Astrocyte (in vitro differentiated cells and primary cell): ENCODE measurements at regions not wholly inside any gene's neighbourhood (a gene's known extent, or its start where the extent isn't known, plus 50 kb on each side); places are given as distances from the start of the nearest gene placed in this dataset.

Experiments used
- DNase-seq: peaks from one replicate; pipeline ENCODE4 v3.0.0-alpha.2; 2010; ENCODE audit warnings: low read depth
- FAIRE-seq: peaks from 2 replicates; lab custom pipeline; 2011; peaks lifted over from hg19 to GRCh38; lab: Jason Lieb, UNC
- H2AFZ ChIP-seq: 2 replicates; pipeline ENCODE4 v1.6.0; 2012; ENCODE audit warnings: low read depth, low read length, inconsistent platforms
- H3K27ac ChIP-seq: 2 replicates; pipeline ENCODE4 v1.5.1; 2011; ENCODE audit warnings: low read depth, low read length, inconsistent platforms
- H3K27me3 ChIP-seq: 2 replicates; pipeline ENCODE4 v1.6.0; 2011; ENCODE audit warnings: low read length, inconsistent platforms; ENCODE audit not compliant: insufficient read depth
- H3K36me3 ChIP-seq: 2 replicates; pipeline ENCODE4 v1.5.1; 2011; ENCODE audit warnings: low read length, inconsistent platforms; ENCODE audit not compliant: insufficient read depth
- H3K4me1 ChIP-seq: 2 replicates; pipeline ENCODE4 v1.5.1; 2011; ENCODE audit warnings: low read length, inconsistent platforms; ENCODE audit not compliant: insufficient read depth
- H3K4me2 ChIP-seq: 2 replicates; pipeline ENCODE4 v1.6.0; 2012; ENCODE audit warnings: low read length, inconsistent platforms
- H3K4me3 ChIP-seq: 2 replicates; pipeline ENCODE4 v1.5.1; 2011; ENCODE audit warnings: low read depth, mild to moderate bottlenecking, low read length, inconsistent platforms; ENCODE audit not compliant: insufficient read depth
- H3K79me2 ChIP-seq: 2 replicates; pipeline ENCODE4 v1.6.0; 2012; ENCODE audit warnings: mild to moderate bottlenecking, low read length, inconsistent platforms; ENCODE audit not compliant: insufficient read depth
- H3K9ac ChIP-seq: 2 replicates; pipeline ENCODE4 v1.6.0; 2012; ENCODE audit warnings: mild to moderate bottlenecking, low read length, inconsistent platforms
- H3K9me3 ChIP-seq: 2 replicates; pipeline ENCODE4 v1.5.1; 2012; ENCODE audit warnings: low read depth, mild to moderate bottlenecking, low read length, inconsistent platforms; ENCODE audit not compliant: insufficient read depth
- H4K20me1 ChIP-seq: 2 replicates; pipeline ENCODE4 v1.6.0; 2012; ENCODE audit warnings: low read length, inconsistent platforms; ENCODE audit not compliant: insufficient read depth
- H3K27ac Mint-ChIP-seq: one replicate; pipeline ENCODE4 v1.8.0; 2021; ENCODE audit warnings: mild to moderate bottlenecking, mixed read lengths; ENCODE audit not compliant: unreplicated experiment
- H3K27me3 Mint-ChIP-seq: one replicate; pipeline ENCODE4 v1.8.0; 2021; ENCODE audit warnings: low read depth, mixed read lengths; ENCODE audit not compliant: unreplicated experiment
- H3K36me3 Mint-ChIP-seq: one replicate; pipeline ENCODE4 v1.8.0; 2021; ENCODE audit warnings: low read depth, mixed read lengths; ENCODE audit not compliant: unreplicated experiment
- H3K4me1 Mint-ChIP-seq: one replicate; pipeline ENCODE4 v1.8.0; 2021; ENCODE audit warnings: low read depth, mixed read lengths; ENCODE audit not compliant: unreplicated experiment
- H3K4me3 Mint-ChIP-seq: one replicate; pipeline ENCODE4 v1.8.0; 2021; ENCODE audit warnings: mild to moderate bottlenecking, moderate library complexity, mixed read lengths; ENCODE audit not compliant: unreplicated experiment
- H3K9me3 Mint-ChIP-seq: one replicate; pipeline ENCODE4 v1.8.0; 2021; ENCODE audit warnings: mild to moderate bottlenecking, mixed read lengths; ENCODE audit not compliant: unreplicated experiment
- CTCF ChIP-seq: IDR thresholded peaks from 2 replicates; pipeline ENCODE4 v1.5.1; 2011; ENCODE audit warnings: low read depth, mild to moderate bottlenecking, inconsistent platforms, low read length, moderate library complexity; ENCODE audit not compliant: insufficient read depth
- EZH2 ChIP-seq: IDR thresholded peaks from 2 replicates; pipeline ENCODE4 v1.6.1; 2012; ENCODE audit warnings: mild to moderate bottlenecking, low read length, inconsistent platforms; ENCODE audit not compliant: insufficient read depth

GRCh38 chr5:18008940-18009339, 374.7 kb downstream of the TAF11L14 start:
- H3K27me3 ChIP-seq = no peaks in the 10 kb centered on the region
- FAIRE-seq = no peak
- H3K27ac Mint-ChIP-seq = no peak overlapping the region

GRCh38 chr5:18010053-18010452, 375.8 kb downstream of the TAF11L14 start:
- Mint-ChIP-seq H3K4me3 (no peak overlapping the region), H3K27ac (no peak overlapping the region), H3K4me1 (no peaks in the 10 kb centered on the region), H3K36me3 (no peaks in the 10 kb centered on the region), H3K9me3 (peaks cover 4% of the 10 kb centered on the region), H3K27me3 (no peaks in the 10 kb centered on the region)
- DNase-seq (no peak), FAIRE-seq (no peak)
- Histone ChIP-seq H3K4me1 (no peaks in the 10 kb centered on the region), H3K27ac (no peak overlapping the region), H3K9ac (no peak overlapping the region), H3K79me2 (no peaks in the 10 kb centered on the region), H4K20me1 (no peaks in the 10 kb centered on the region), H3K4me2 (no peak overlapping the region), H3K27me3 (no peaks in the 10 kb centered on the region), H3K9me3 (no peaks in the 10 kb centered on the region), H3K36me3 (no peaks in the 10 kb centered on the region), H3K4me3 (no peak overlapping the region), H2AFZ (no peak overlapping the region)
- TF ChIP-seq EZH2 = no peak
- TF ChIP-seq CTCF = no peak

More at GRCh38 chr5:18008940-18009339, 374.7 kb downstream of the TAF11L14 start:
- no peaks in the 10 kb centered on the region for H3K36me3 Mint-ChIP-seq
- H3K27me3 Mint-ChIP-seq = no peaks in the 10 kb centered on the region
- no peak overlapping the region for H3K4me3 Mint-ChIP-seq
- TF ChIP-seq CTCF = no peak
- no peak for TF ChIP-seq EZH2
- Histone ChIP-seq H3K36me3 (no peaks in the 10 kb centered on the region), H3K9ac (no peak overlapping the region), H3K9me3 (no peaks in the 10 kb centered on the region), H3K4me3 (no peak overlapping the region), H3K79me2 (no peaks in the 10 kb centered on the region), H3K4me1 (no peaks in the 10 kb centered on the region), H4K20me1 (no peaks in the 10 kb centered on the region), H3K4me2 (no peak overlapping the region), H3K27ac (no peak overlapping the region), H2AFZ (no peak overlapping the region)
- peaks cover 4% of the 10 kb centered on the region for H3K9me3 Mint-ChIP-seq
- no peak for DNase-seq
- no peaks in the 10 kb centered on the region for H3K4me1 Mint-ChIP-seq

- no peaks in the 10 kb centered on the region for H3K9me3 Mint-ChIP-seq
Measured at GRCh38 chr5:18018472-18018871, 384.2 kb downstream of the TAF11L14 start.

More at GRCh38 chr5:18018472-18018871, 384.2 kb downstream of the TAF11L14 start:
- TF ChIP-seq EZH2 (no peak), CTCF (no peak)
- H3K4me1 Mint-ChIP-seq = no peaks in the 10 kb centered on the region
- no peak overlapping the region for H3K27ac Mint-ChIP-seq
- no peaks in the 10 kb centered on the region for H3K27me3 Mint-ChIP-seq
- no peak overlapping the region for H3K4me3 Mint-ChIP-seq
- Histone ChIP-seq H3K27me3 (no peaks in the 10 kb centered on the region), H3K4me2 (no peak overlapping the region), H4K20me1 (no peaks in the 10 kb centered on the region), H3K4me1 (no peaks in the 10 kb centered on the region), H3K4me3 (no peak overlapping the region), H3K27ac (no peak overlapping the region), H3K79me2 (no peaks in the 10 kb centered on the region), H3K9ac (no peak overlapping the region), H2AFZ (no peak overlapping the region), H3K36me3 (no peaks in the 10 kb centered on the region), H3K9me3 (no peaks in the 10 kb centered on the region)
- no peaks in the 10 kb centered on the region for H3K36me3 Mint-ChIP-seq
- DNase-seq (no peak), FAIRE-seq (no peak)
